ENCODE measurements at regions not wholly inside any gene's neighbourhood (a gene's known extent, or its start where the extent isn't known, plus 50 kb on each side); places are given as distances from the start of the nearest gene placed in this dataset.

DNA sequence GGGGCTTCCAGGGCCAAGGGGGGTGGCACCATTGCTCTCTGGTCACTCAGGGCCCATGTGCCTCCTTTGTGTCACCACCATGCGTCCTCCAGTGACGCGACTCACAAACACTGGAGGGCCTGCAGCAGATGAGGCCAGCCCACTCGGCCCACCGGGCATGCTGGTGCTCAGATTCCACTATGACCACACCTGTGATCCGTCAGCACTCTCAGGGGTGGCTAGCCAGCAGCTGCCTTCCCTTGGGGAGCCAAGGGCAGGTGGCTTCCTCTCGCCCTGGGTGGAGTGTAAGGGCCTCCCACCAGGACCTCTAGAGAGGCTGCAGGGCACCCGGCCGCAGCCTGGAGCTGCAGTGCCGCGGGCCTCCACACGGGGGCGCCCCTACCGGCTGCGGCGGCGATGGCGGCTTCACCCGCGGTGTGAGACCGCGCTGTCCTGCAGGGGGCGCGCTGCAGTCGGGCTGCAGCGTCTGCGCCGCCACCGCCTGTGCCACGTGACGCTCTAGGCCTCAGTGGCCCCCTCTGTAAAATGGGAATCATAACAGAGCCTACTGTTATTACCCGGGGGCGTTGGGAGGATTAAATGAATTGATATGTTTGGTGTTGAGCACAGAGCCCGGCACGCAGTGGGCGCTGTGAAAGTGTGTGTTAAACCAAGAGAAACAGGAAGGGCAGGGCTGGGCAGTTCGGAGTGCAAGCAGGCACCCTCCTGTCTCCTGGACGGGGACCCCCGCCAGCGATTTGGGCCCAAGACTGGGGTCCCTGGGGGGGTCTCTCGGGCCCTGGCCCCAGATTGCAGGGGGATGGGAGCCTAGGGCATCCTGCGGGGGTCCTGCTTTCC lies 192.4 kb upstream of the GSE1 start:
- Histone ChIP-seq H3K4me1 (ENCODE audit: control insufficient read depth in 1 of 2, insufficient read depth in 2 of 2, low read length in 2 of 2) (peaks cover 0 to 13% of the 10 kb centered on the region in 2 donors), H3K9me3 (ENCODE audit: control insufficient read depth in 1 of 2, low read length in 2 of 2) (no peaks in the 10 kb centered on the region), H3K27me3 (ENCODE audit: low read depth, low read length) (no peaks in the 10 kb centered on the region), H3K27ac (ENCODE audit: low read length) (no peak overlapping the region), H3K36me3 (ENCODE audit: control insufficient read depth in 1 of 2, insufficient read depth in 2 of 2, low read length in 2 of 2) (no peaks in the 10 kb centered on the region), H3K4me3 (ENCODE audit: low read depth in 1 of 2, low read length in 2 of 2) (no peak overlapping the region)

DNA sequence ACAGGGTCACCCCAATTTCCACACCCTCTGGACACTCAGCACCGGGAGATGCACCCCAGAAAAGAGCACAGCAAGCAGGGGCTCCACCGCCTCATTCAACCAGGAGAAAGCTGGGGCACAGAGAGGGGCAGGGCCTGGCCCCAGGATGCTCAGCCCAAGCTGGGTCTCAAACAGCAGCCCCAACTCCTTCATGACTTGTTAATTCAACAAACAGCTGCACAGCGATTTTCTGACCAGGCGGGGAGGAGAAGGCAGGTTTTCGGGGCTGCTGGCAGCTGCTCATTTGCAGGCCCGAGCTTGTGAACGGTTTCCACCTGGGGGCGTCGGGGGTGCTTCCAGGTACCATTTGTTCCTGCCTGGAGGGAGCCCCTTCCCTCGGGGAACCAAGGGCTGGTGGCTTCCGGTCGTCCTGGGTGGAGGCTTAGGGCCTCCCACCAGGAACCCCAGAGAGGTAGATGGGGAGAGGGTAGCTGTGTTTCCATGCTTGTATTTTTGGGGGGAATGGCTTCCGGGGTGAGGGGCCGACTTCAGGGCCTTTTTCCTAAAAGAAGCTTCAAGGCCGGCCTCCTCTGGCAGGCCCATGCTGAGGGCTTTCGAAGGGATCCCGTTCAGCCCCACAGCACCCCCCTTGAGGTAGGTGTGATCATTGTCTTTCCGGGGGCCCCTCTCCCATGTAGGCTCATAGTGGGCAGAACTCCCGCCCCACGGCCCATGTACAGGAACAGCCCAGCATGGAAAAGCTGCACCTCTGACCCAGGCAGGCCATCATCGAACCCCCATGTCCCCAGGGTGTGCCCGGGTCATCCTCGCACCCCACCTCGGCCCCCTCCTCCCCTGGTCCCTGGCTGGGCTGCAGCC lies 191.6 kb upstream of the GSE1 start:
- Histone ChIP-seq H3K27ac (ENCODE audit: low read length) (no peak overlapping the region), H3K36me3 (ENCODE audit: control insufficient read depth in 1 of 2, insufficient read depth in 2 of 2, low read length in 2 of 2) (no peaks in the 10 kb centered on the region), H3K9me3 (ENCODE audit: control insufficient read depth in 1 of 2, low read length in 2 of 2) (no peaks in the 10 kb centered on the region), H3K4me1 (ENCODE audit: control insufficient read depth in 1 of 2, insufficient read depth in 2 of 2, low read length in 2 of 2) (peaks cover 0 to 5% of the 10 kb centered on the region in 2 donors), H3K4me3 (ENCODE audit: low read depth in 1 of 2, low read length in 2 of 2) (no peak overlapping the region), H3K27me3 (ENCODE audit: low read depth, low read length) (no peaks in the 10 kb centered on the region)

DNA sequence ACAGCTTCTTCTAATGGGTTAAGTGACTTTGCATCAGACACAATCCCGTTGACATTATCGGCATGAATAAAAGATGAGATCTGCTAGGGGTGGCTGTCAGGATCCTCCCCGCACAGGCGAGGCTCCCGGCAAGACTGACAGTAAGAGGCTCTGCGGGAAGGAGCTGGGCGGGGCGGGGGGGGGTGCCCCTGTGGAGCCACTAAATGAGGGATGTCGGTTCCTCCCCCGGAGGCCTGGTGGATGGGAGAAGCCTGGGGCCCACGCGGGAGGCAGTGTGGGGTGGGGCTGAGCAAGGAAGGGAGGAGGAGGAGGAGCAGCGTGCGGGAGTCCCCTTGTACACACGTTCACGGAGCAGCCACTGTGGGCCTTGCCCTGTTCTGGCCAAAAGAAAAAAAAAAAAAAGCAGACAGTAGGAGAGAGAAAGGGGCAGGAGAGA lies 190.9 kb upstream of the GSE1 start:
- no peaks in the 10 kb centered on the region for H3K9me3 ChIP-seq (ENCODE audit: control insufficient read depth in 1 of 2, low read length in 2 of 2)
- no peaks in the 10 kb centered on the region for H3K27me3 ChIP-seq (ENCODE audit: low read depth, low read length)
- H3K27ac ChIP-seq (ENCODE audit: low read length) = no peak overlapping the region
- peaks cover 0 to 5% of the 10 kb centered on the region in 2 donors for H3K4me1 ChIP-seq (ENCODE audit: control insufficient read depth in 1 of 2, insufficient read depth in 2 of 2, low read length in 2 of 2)
- no peak overlapping the region for H3K4me3 ChIP-seq (ENCODE audit: low read depth in 1 of 2, low read length in 2 of 2)
- no peaks in the 10 kb centered on the region for H3K36me3 ChIP-seq (ENCODE audit: control insufficient read depth in 1 of 2, insufficient read depth in 2 of 2, low read length in 2 of 2)

DNA sequence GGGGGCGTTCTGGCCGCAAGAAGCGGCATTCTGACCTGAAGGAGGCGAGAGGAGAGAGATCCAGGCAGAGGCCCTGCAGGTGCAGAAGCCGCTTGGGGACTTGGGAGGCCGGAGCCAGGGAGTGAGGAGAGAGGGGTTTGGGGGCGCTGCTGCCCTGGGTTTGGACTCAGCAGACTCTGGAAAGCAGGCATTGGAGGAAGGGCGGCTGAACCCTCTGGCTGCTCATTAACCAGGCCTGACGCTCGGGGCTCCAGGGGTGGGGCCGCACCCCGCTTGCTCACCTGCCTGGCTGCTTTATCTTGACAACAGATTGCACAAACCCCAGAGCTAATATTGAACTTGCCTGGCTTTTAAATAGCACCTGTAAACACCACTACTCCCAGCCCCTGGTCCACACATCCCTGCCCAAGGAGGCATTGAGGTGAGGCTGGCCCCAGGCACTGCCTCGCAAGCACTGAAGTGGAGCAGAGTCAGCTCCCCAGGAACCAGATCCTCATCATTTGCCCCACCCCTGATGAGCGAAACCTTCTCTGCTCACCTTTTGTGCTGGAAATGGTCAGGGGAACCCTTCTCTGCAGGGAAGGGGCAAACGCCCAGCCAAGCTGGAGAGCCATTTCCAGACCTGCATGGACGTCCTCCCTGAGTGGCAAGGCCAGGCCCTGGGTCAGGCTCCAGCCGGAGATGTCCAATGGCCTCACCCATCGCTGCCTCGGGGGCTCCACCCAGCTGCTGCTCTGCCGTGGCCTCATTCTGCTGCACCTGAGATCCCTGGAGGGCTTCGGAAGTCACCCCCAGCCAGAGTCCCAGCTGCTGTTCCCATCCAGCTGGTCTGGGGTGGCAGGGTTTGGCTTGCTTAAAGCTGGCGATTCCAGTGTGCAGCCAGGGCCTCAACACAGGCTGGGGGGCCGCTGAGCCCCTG lies 190.2 kb upstream of the GSE1 start:
- no peaks in the 10 kb centered on the region for H3K27me3 ChIP-seq (ENCODE audit: low read depth, low read length)
- no peaks in the 10 kb centered on the region for H3K9me3 ChIP-seq (ENCODE audit: control insufficient read depth in 1 of 2, low read length in 2 of 2)
- H3K27ac ChIP-seq (ENCODE audit: low read length) = no peak overlapping the region
- H3K4me1 ChIP-seq (ENCODE audit: control insufficient read depth in 1 of 2, insufficient read depth in 2 of 2, low read length in 2 of 2) = peaks cover 0 to 5% of the 10 kb centered on the region in 2 donors
- H3K4me3 ChIP-seq (ENCODE audit: low read depth in 1 of 2, low read length in 2 of 2) = no peak overlapping the region
- no peaks in the 10 kb centered on the region for H3K36me3 ChIP-seq (ENCODE audit: control insufficient read depth in 1 of 2, insufficient read depth in 2 of 2, low read length in 2 of 2)

DNA sequence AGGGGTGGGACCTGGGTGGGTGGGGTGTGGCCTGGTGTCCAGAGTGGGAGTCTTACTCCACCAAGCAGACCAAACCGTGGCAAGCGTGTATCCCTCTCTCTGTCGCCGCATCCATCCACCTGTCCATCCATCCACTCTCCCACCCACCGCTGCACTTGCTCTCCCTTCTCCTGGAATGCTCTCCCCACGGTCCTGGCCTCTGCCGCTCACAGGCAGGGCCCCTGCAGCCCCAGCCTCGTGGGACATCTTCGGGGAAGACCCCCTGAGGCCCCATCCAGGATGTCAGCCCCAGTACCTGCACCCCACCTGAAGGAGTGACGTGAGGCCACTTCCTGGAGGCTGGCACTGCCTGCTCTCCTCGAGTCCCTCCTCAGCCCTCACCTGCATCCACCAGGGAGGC lies 189.5 kb upstream of the GSE1 start:
- Histone ChIP-seq H3K4me1 (ENCODE audit: control insufficient read depth in 1 of 2, insufficient read depth in 2 of 2, low read length in 2 of 2) (peaks cover 0 to 5% of the 10 kb centered on the region in 2 donors), H3K27me3 (ENCODE audit: low read depth, low read length) (no peaks in the 10 kb centered on the region), H3K36me3 (ENCODE audit: control insufficient read depth in 1 of 2, insufficient read depth in 2 of 2, low read length in 2 of 2) (no peaks in the 10 kb centered on the region), H3K4me3 (ENCODE audit: low read depth in 1 of 2, low read length in 2 of 2) (no peak overlapping the region), H3K9me3 (ENCODE audit: control insufficient read depth in 1 of 2, low read length in 2 of 2) (no peaks in the 10 kb centered on the region), H3K27ac (ENCODE audit: low read length) (no peak overlapping the region)

DNA sequence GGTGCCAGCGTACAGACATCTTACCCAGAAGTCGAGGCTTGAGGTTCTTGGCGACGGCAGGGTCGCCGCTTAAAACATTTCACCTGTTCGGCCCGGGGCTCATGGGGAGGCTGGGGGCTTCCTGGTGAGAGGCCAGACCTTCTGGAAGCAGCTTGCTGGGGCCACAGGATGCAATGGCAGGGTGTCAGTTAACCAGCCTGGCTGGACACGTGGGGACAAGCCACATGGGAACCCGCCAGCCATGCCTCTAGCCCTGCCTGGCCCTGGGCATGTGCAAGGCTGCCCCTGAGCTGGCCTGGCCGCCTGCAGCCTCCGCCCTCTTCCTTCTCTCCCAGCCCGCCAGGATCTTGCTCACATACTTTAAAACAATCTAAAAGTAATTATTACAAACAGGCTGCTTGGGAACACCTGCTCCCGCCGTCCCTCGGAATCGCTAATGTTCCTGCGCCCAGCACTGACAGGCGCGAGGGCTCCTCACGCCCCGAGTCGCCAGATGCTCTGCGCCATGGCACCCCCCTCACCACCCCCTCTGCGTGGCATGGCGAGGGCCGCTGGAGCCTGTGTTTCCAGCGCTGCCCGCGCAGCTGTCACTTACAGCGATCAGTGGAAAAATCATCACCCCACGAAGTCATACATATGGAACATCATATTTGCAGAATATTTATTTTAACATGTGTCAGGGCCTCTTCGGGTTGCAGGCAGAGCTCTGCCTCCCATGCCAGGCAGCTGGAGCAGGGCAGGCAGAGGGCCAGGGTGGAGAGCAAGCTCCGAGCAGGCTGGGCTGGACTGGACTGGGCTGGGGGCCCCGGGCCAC lies 188.7 kb upstream of the GSE1 start:
- Histone ChIP-seq H3K27ac (ENCODE audit: low read length) (no peak overlapping the region), H3K27me3 (ENCODE audit: low read depth, low read length) (no peaks in the 10 kb centered on the region), H3K9me3 (ENCODE audit: control insufficient read depth in 1 of 2, low read length in 2 of 2) (no peaks in the 10 kb centered on the region), H3K36me3 (ENCODE audit: control insufficient read depth in 1 of 2, insufficient read depth in 2 of 2, low read length in 2 of 2) (no peaks in the 10 kb centered on the region), H3K4me1 (ENCODE audit: control insufficient read depth in 1 of 2, insufficient read depth in 2 of 2, low read length in 2 of 2) (peaks cover 0 to 5% of the 10 kb centered on the region in 2 donors), H3K4me3 (ENCODE audit: low read depth in 1 of 2, low read length in 2 of 2) (no peak overlapping the region)

DNA sequence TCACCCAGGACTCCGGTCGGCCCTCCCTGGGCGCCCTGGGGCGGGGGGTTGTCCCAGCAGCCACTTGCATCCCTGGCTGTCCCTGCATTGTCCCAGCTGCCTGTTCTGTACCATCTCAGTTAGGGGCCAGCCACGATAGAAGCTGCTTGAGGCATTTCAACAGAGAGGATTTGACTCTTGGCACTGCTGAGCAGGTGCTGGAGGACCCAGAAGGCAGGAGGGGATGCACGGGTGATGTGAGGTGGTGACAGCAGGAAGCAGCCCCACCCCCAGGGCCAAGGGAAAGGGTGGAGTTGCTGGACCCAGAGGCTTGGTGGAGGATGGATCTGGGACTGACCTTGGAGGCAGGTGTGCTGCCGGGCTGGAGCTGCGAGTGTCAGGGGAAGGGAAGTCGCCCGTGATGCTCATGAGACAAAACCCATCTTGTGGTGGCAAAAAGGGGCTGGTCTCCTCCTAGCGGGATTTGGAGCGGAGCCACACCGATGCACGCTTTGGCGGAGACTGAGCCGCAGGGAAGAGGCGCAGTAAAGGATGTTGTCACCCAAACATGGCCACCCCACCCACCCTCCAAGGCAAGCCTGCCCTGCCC lies 188.0 kb upstream of the GSE1 start:
- no peaks in the 10 kb centered on the region for H3K27me3 ChIP-seq (ENCODE audit: low read depth, low read length)
- no peaks in the 10 kb centered on the region for H3K9me3 ChIP-seq (ENCODE audit: control insufficient read depth in 1 of 2, low read length in 2 of 2)
- no peak overlapping the region for H3K4me3 ChIP-seq (ENCODE audit: low read depth in 1 of 2, low read length in 2 of 2)
- peaks cover 0 to 5% of the 10 kb centered on the region in 2 donors for H3K4me1 ChIP-seq (ENCODE audit: control insufficient read depth in 1 of 2, insufficient read depth in 2 of 2, low read length in 2 of 2)
- no peak overlapping the region for H3K27ac ChIP-seq (ENCODE audit: low read length)
- H3K36me3 ChIP-seq (ENCODE audit: control insufficient read depth in 1 of 2, insufficient read depth in 2 of 2, low read length in 2 of 2) = no peaks in the 10 kb centered on the region

DNA sequence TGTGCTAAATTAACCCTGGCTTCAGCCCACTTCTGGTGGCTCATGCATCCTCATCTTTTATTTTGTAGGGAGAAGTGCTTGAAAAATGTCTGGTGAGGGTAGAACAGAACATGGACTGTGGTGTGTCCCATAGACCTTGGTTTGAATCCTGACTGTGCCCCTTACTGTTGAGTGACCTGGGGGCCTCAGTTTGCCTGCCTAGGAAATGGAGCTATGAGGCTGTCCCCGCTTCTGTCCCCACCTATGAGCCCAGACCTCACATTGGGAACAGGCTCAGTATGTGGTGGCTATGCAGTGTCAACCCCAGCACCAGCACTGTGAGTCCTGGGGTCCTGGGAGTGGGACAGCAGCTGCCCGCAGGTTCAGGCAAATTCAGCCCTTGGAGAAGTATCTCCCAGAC lies 186.3 kb upstream of the GSE1 start:
- no peaks in the 10 kb centered on the region for H3K27me3 ChIP-seq (ENCODE audit: low read depth, low read length)
- H3K4me1 ChIP-seq (ENCODE audit: control insufficient read depth in 1 of 2, insufficient read depth in 2 of 2, low read length in 2 of 2) = peaks cover 0 to 5% of the 10 kb centered on the region in 2 donors
- no peak overlapping the region for H3K4me3 ChIP-seq (ENCODE audit: low read depth in 1 of 2, low read length in 2 of 2)
- H3K36me3 ChIP-seq (ENCODE audit: control insufficient read depth in 1 of 2, insufficient read depth in 2 of 2, low read length in 2 of 2) = no peaks in the 10 kb centered on the region
- H3K9me3 ChIP-seq (ENCODE audit: control insufficient read depth in 1 of 2, low read length in 2 of 2) = no peaks in the 10 kb centered on the region
- H3K27ac ChIP-seq (ENCODE audit: low read length) = no peak overlapping the region

DNA sequence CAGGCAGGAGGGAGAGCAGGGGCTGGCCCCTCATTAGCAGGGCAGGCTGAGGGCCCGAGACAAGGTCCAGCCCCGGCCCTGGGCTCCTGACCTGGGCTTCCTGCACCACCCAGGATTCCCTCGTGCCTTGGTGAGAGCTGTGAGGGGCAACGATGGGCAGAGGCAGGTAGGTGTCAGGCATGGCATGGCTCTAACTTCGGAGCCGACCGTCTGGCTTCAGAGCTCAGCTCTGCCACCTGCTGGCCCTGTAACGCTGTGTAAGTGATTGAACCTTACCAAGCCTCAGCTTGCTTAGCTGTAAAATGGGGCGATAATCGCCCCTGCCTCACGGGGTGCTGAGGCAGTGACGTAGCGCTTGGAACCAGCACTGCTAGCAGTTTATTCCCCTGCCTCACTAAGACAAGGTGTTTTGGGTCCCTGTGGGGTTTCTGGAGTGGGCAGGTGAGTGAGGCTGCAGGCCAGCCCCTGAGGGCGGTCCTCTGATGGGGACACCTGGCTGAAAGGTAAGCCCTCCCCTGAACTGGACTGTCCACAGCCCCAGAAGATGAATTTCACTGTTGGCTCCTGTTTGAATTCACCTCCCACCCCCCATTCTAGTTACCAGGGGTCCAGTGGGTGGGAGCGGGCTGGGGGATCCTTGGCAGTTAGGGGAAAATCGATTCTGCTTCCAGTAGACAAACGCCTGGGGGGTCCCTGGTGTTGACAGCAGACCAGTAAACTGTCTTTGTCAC lies 184.8 kb upstream of the GSE1 start:
- H3K36me3 ChIP-seq (ENCODE audit: control insufficient read depth in 1 of 2, insufficient read depth in 2 of 2, low read length in 2 of 2) = no peaks in the 10 kb centered on the region
- H3K4me3 ChIP-seq (ENCODE audit: low read depth in 1 of 2, low read length in 2 of 2) = no peak overlapping the region
- H3K27me3 ChIP-seq (ENCODE audit: low read depth, low read length) = no peaks in the 10 kb centered on the region
- H3K4me1 ChIP-seq (ENCODE audit: control insufficient read depth in 1 of 2, insufficient read depth in 2 of 2, low read length in 2 of 2) = no peaks in the 10 kb centered on the region
- no peaks in the 10 kb centered on the region for H3K9me3 ChIP-seq (ENCODE audit: control insufficient read depth in 1 of 2, low read length in 2 of 2)
- H3K27ac ChIP-seq (ENCODE audit: low read length) = no peak overlapping the region

Data from muscle layer of duodenum (tissue), 2 donors.